Mesenchymal stem cell (in vitro differentiated cells and primary cell): ENCODE measurements at regions not wholly inside any gene's neighbourhood (a gene's known extent, or its start where the extent isn't known, plus 50 kb on each side); places are given as distances from the start of the nearest gene placed in this dataset.
"Not testable (repeated sequence)": the region's sequence is repeated elsewhere in the genome, so short reads cannot be mapped to it uniquely, and the experiment has no call there.

Experiments used
- DNase-seq: peaks from one replicate; pipeline ENCODE4 v3.0.0-alpha.2; 2013
- H2AFZ ChIP-seq: one replicate; pipeline ENCODE4 v1.6.1; 2013; ENCODE audit warnings: low read depth, mild to moderate bottlenecking, control low read depth, inconsistent platforms, low read length, moderate library complexity
- H2AK5ac ChIP-seq: 2 replicates; pipeline ENCODE4 v1.6.1; 2013; ENCODE audit warnings: low read length, moderate library complexity, mild to moderate bottlenecking, inconsistent platforms; ENCODE audit not compliant: severe bottlenecking
- H2BK120ac ChIP-seq: one replicate; pipeline ENCODE4 v1.6.1; 2013; ENCODE audit warnings: low read depth, mild to moderate bottlenecking, inconsistent platforms, low read length, moderate library complexity
- H2BK12ac ChIP-seq, 2 experiments: one replicate each; pipeline ENCODE4 v1.6.1; 2013; ENCODE audit warnings: inconsistent platforms in 2 of 2, low read length in 2 of 2, mild to moderate bottlenecking in 2 of 2, moderate library complexity in 2 of 2, control low read depth in 1 of 2
- H2BK15ac ChIP-seq: one replicate; pipeline ENCODE4 v1.6.1; 2013; ENCODE audit warnings: mild to moderate bottlenecking, low read depth, inconsistent platforms; ENCODE audit not compliant: poor library complexity, severe bottlenecking
- H2BK5ac ChIP-seq: 2 replicates; pipeline ENCODE4 v1.6.1; 2013; ENCODE audit warnings: low read depth, mild to moderate bottlenecking, low read length, control low read depth, inconsistent platforms; ENCODE audit not compliant: poor library complexity, severe bottlenecking
- H3K14ac ChIP-seq, 2 experiments: one replicate each; pipeline ENCODE4 v1.6.1; 2013; ENCODE audit warnings: inconsistent platforms in 2 of 2, low read length in 2 of 2, control low read depth in 1 of 2, mild to moderate bottlenecking in 1 of 2, moderate library complexity in 1 of 2
- H3K18ac ChIP-seq, 2 experiments: one replicate each; pipeline ENCODE4 v1.6.1; 2013; ENCODE audit warnings: inconsistent platforms in 2 of 2, low read length in 2 of 2, control low read depth in 1 of 2, low read depth in 1 of 2, mild to moderate bottlenecking in 1 of 2
- H3K23ac ChIP-seq, 2 experiments: one replicate each; pipeline ENCODE4 v1.6.1; 2013; ENCODE audit warnings: inconsistent platforms in 2 of 2, low read length in 2 of 2, mild to moderate bottlenecking in 2 of 2, moderate library complexity in 2 of 2, control low read depth in 1 of 2
- H3K27ac ChIP-seq: 2 replicates; pipeline ENCODE4 v1.5.1; 2013; ENCODE audit warnings: mild to moderate bottlenecking, moderate library complexity, low read length, control low read depth, inconsistent platforms; ENCODE audit not compliant: poor library complexity, severe bottlenecking
- H3K27me3 ChIP-seq, 2 experiments: 2 replicates each; pipeline versions ENCODE4 v1.6.1 to v1.7.0; 2013; ENCODE audit warnings: low read length in 2 of 2, mild to moderate bottlenecking in 2 of 2, moderate library complexity in 2 of 2, control low read depth in 1 of 2, inconsistent platforms in 1 of 2; ENCODE audit not compliant: control insufficient read depth in 1 of 2, insufficient read depth in 1 of 2
- H3K36me3 ChIP-seq, 2 experiments: 2 replicates each; pipeline versions ENCODE4 v1.6.1 to v1.7.0; 2013; ENCODE audit warnings: low read length in 2 of 2, control low read depth in 1 of 2, inconsistent platforms in 1 of 2, low read depth in 1 of 2, mild to moderate bottlenecking in 1 of 2; ENCODE audit not compliant: insufficient read depth in 2 of 2, control insufficient read depth in 1 of 2
- H3K4ac ChIP-seq, 2 experiments: one replicate each; pipeline ENCODE4 v1.6.1; 2013; ENCODE audit warnings: inconsistent platforms in 2 of 2, low read length in 2 of 2, mild to moderate bottlenecking in 2 of 2, moderate library complexity in 2 of 2, control low read depth in 1 of 2, low read depth in 1 of 2
- H3K4me1 ChIP-seq: 2 replicates; pipeline ENCODE4 v1.6.1; 2013; ENCODE audit warnings: low read depth, low read length, control low read depth; ENCODE audit not compliant: control insufficient read depth, insufficient read depth
- H3K4me2 ChIP-seq: 2 replicates; pipeline ENCODE4 v1.6.1; 2013; ENCODE audit warnings: low read length, mild to moderate bottlenecking, inconsistent platforms; ENCODE audit not compliant: poor library complexity, severe bottlenecking
- H3K4me3 ChIP-seq, 2 experiments: 2 replicates each; pipeline versions ENCODE4 v1.5.1 to v1.7.0; 2013; ENCODE audit warnings: low read length in 2 of 2, mild to moderate bottlenecking in 2 of 2, control low read depth in 1 of 2, low read depth in 1 of 2; ENCODE audit not compliant: insufficient read depth in 1 of 2
- H3K79me1 ChIP-seq: replicated peaks from 2 replicates; pipeline ENCODE4 v1.6.1; 2013; ENCODE audit warnings: mild to moderate bottlenecking, control low read depth, low read length, inconsistent platforms; ENCODE audit not compliant: poor library complexity, severe bottlenecking
- H3K9ac ChIP-seq: 2 replicates; pipeline ENCODE4 v1.7.0; 2013; ENCODE audit warnings: mild to moderate bottlenecking, low read length, moderate library complexity
- H3K9me3 ChIP-seq: 2 replicates; pipeline ENCODE4 v1.7.0; 2013; ENCODE audit warnings: mild to moderate bottlenecking, low read length; ENCODE audit not compliant: control insufficient read depth
- H4K8ac ChIP-seq: one replicate; pipeline ENCODE4 v1.6.1; 2013; ENCODE audit warnings: inconsistent platforms, mild to moderate bottlenecking, low read length, moderate library complexity
- H4K91ac ChIP-seq: one replicate; pipeline ENCODE4 v1.6.1; 2013; ENCODE audit warnings: mild to moderate bottlenecking, low read length, inconsistent platforms
- WGBS: methylation state at CpG from one replicate; pipeline ENCODE4 v1.1.7; 2013; ENCODE audit warnings: mixed read lengths; 5-methylcytosine and 5-hydroxymethylcytosine counted together

GRCh38 chr4:97016186-97016907 lies 1126.9 kb downstream of the STPG2 start:
- H3K23ac ChIP-seq, result no peak overlapping the region
- no peak overlapping the region for H3K4me2 ChIP-seq
- H3K4me1 ChIP-seq, result no peaks in the 10 kb centered on the region
- WGBS, result 74% methylated on average over 4 of the region's 5 CpGs
- no peak overlapping the region for H3K14ac ChIP-seq
- no peak overlapping the region for H4K8ac ChIP-seq
- H3K27me3 ChIP-seq, result no peaks in the 10 kb centered on the region
- no peak overlapping the region for H3K18ac ChIP-seq
- DNase-seq, result no peak
- no peaks in the 10 kb centered on the region for H3K79me1 ChIP-seq
- H3K36me3 ChIP-seq, result no peaks in the 10 kb centered on the region
- no peak overlapping the region for H2BK12ac ChIP-seq
- no peak overlapping the region for H3K9ac ChIP-seq
- H2AK5ac ChIP-seq, result peak overlapping the region; percentile 87
- no peak overlapping the region for H2BK120ac ChIP-seq
- no peak overlapping the region for H2AFZ ChIP-seq
- H4K91ac ChIP-seq, result no peak overlapping the region
- no peak overlapping the region for H2BK5ac ChIP-seq
- H2BK15ac ChIP-seq, result no peak overlapping the region
- peaks cover 3% of the 10 kb centered on the region for H3K9me3 ChIP-seq
- H3K4me3 ChIP-seq, result no peak overlapping the region
- no peak overlapping the region for H3K4ac ChIP-seq
- H3K27ac ChIP-seq, result no peak overlapping the region

GRCh38 chr4:97027728-97028410 lies 1115.4 kb downstream of the STPG2 start:
- DNase-seq, result no peak
- no peak overlapping the region for H2AFZ ChIP-seq

GRCh38 chr4:97028785-97029184 lies 1114.5 kb downstream of the STPG2 start:
- H3K4ac ChIP-seq, result no peak overlapping the region
- no peak overlapping the region for H2AK5ac ChIP-seq
- no peak overlapping the region for H2AFZ ChIP-seq
- H2BK12ac ChIP-seq, result no peak overlapping the region
- no peaks in the 10 kb centered on the region for H3K9me3 ChIP-seq
- no peak overlapping the region for H2BK5ac ChIP-seq
- DNase-seq, result no peak
- no peak overlapping the region for H3K4me3 ChIP-seq
- no peak overlapping the region for H2BK15ac ChIP-seq
- H2BK120ac ChIP-seq, result no peak overlapping the region
- no peaks in the 10 kb centered on the region for H3K4me1 ChIP-seq
- H3K9ac ChIP-seq, result no peak overlapping the region
- no CpG with 5 or more reads among the region's 2 CpGs for WGBS
- H3K23ac ChIP-seq, result no peak overlapping the region
- H3K4me2 ChIP-seq, result no peak overlapping the region
- H4K91ac ChIP-seq, result no peak overlapping the region
- no peak overlapping the region for H3K18ac ChIP-seq
- no peak overlapping the region for H3K27ac ChIP-seq
- H3K14ac ChIP-seq, result no peak overlapping the region
- H3K36me3 ChIP-seq, result no peaks in the 10 kb centered on the region
- H3K79me1 ChIP-seq, result no peaks in the 10 kb centered on the region
- no peak overlapping the region for H4K8ac ChIP-seq
- no peaks in the 10 kb centered on the region for H3K27me3 ChIP-seq

More at GRCh38 chr4:97027728-97028410, 1115.4 kb downstream of the STPG2 start:
- Histone ChIP-seq H3K79me1 (no peaks in the 10 kb centered on the region), H2BK5ac (no peak overlapping the region), H3K9ac (no peak overlapping the region), H3K27me3 (no peaks in the 10 kb centered on the region), H2BK12ac (no peak overlapping the region), H3K36me3 (no peaks in the 10 kb centered on the region), H3K4me2 (no peak overlapping the region), H2AK5ac (no peak overlapping the region), H3K18ac (no peak overlapping the region), H4K8ac (no peak overlapping the region), H2BK120ac (no peak overlapping the region), H3K27ac (no peak overlapping the region), H3K4me3 (no peak overlapping the region), H3K4me1 (no peaks in the 10 kb centered on the region), H3K9me3 (no peaks in the 10 kb centered on the region), H3K23ac (no peak overlapping the region), H3K14ac (no peak overlapping the region), H2BK15ac (no peak overlapping the region), H4K91ac (no peak overlapping the region), H3K4ac (no peak overlapping the region)
- WGBS, result 71% methylated on average over 1 of the region's 2 CpGs

GRCh38 chr4:97037411-97038145 lies 1105.7 kb downstream of the STPG2 start:
- H2BK12ac ChIP-seq, H2BK15ac ChIP-seq, H3K4me2 ChIP-seq, H4K91ac ChIP-seq, H3K79me1 ChIP-seq, H3K27me3 ChIP-seq, H3K4me3 ChIP-seq, DNase-seq, H3K4me1 ChIP-seq, H2BK5ac ChIP-seq, H2BK120ac ChIP-seq, H3K18ac ChIP-seq, H2AK5ac ChIP-seq, H3K36me3 ChIP-seq, H3K23ac ChIP-seq, H3K9me3 ChIP-seq, H3K14ac ChIP-seq, H2AFZ ChIP-seq, H3K9ac ChIP-seq, H4K8ac ChIP-seq, H3K27ac ChIP-seq: not testable (repeated sequence)
- peak overlapping the region in 1 of 2 experiments; percentile 15 for H3K4ac ChIP-seq
- 50% methylated on average over 12 of the region's 12 CpGs for whole genome bisulfite sequencing
